Right cardiac atrium (tissue), 5 donors: ENCODE measurements at regions not wholly inside any gene's neighbourhood (a gene's known extent, or its start where the extent isn't known, plus 50 kb on each side); places are given as distances from the start of the nearest gene placed in this dataset.
A peak's percentile ranks its signal among the peaks of the same experiment; 100 is the strongest.

ENCODE experiments used
- ATAC-seq, 2 donors: fragments of 200-7000 bp; cut with Tn5 transposase; one replicate each; pipeline versions ENCODE4 v1.8.0 to v1.9.1; 2020; ENCODE audit warnings: moderate library complexity in 2 of 2, mild to moderate bottlenecking in 1 of 2
- DNase-seq, 3 donors: peaks; one replicate each; pipeline ENCODE4 v3.0.0-alpha.2; 2020
- H3K27ac ChIP-seq: one replicate; pipeline ENCODE4 v1.5.1; 2013; ENCODE audit warnings: mild to moderate bottlenecking, low read length, control low read depth, moderate library complexity
- H3K27me3 ChIP-seq: one replicate; pipeline ENCODE4 v1.6.1; 2013; ENCODE audit not compliant: control insufficient read depth, insufficient read depth
- H3K4me1 ChIP-seq: one replicate; pipeline ENCODE4 v1.6.1; 2013; ENCODE audit warnings: low read length; ENCODE audit not compliant: control insufficient read depth, insufficient read depth
- H3K4me3 ChIP-seq: one replicate; pipeline ENCODE4 v1.5.1; 2013; ENCODE audit warnings: low read length, control low read depth
- H3K9me3 ChIP-seq: one replicate; pipeline ENCODE4 v1.6.1; 2013; ENCODE audit warnings: low read length; ENCODE audit not compliant: control insufficient read depth
- WGBS: extraction: QIAGEN DNeasy Blood & Tissue Kit; methylation state at CpG from one replicate; pipeline ENCODE4 v1.1.7; 2013; 5-methylcytosine and 5-hydroxymethylcytosine counted together
- intact Hi-C, 4 donors: fragments of 100-400 bp; cut with DNase I; formaldehyde crosslinking; loops; one replicate each; pipeline versions ENCODE4 v1.11.0 to v1.14.0; 2022 to 2023
- donor health status: healthy with polysubstance abuse.
- donor health status: DM: no; HTN: yes; CAD: no.
- donor health status: DM: no; HTN: no; CAD: no.
- donor health status: DM: no; HTN: yes; CAD: no; lungs with severe emphysema.
- donor health status: DM: yes; HTN: yes; CAD: no.

DNA sequence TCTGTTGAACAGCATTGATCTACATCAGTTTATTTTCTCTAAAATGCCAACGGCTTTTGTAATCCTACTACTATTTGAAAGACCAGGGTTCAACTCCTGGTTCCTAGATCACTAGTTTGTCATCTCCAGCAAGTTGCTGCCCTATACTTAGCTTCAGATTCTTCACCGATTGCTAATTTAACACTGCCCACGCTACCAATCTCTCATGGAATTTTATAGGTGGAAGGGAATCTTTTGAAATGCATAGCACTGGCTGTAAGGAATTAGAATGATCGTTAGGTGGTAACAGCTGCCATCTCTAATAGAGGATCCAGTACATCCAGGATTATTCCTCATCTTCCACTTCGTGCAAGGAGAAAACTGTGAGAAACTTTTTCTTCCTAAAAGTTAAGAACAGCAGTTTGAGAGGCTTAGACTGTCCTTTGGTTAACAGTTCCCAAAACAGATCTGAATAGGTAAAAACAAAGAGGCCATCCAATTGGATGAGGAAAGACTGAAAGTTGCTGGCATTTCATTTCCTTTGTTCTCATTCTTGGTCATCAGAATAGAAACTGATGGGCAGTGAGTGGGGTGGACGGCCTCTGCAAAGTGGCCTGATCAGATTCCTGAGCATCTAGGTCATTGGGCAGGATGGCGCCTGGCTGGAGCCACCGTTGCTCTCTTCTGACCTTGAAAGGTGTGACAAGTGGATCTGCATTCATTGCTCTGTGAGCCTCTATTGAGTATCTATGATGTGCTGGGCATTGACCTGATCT, 236.3 kb upstream of the SORL1-AS1 start:
- Histone ChIP-seq H3K4me3 (no peak overlapping the region), H3K27me3 (no peaks in the 10 kb centered on the region), H3K4me1 (no peaks in the 10 kb centered on the region), H3K9me3 (no peaks in the 10 kb centered on the region), H3K27ac (no peak overlapping the region)
- DNase-seq (no peak), ATAC-seq (no peak)
- WGBS = 77% methylated on average over 8 of the region's 8 CpGs
- intact Hi-C loops = no loop called here

DNA sequence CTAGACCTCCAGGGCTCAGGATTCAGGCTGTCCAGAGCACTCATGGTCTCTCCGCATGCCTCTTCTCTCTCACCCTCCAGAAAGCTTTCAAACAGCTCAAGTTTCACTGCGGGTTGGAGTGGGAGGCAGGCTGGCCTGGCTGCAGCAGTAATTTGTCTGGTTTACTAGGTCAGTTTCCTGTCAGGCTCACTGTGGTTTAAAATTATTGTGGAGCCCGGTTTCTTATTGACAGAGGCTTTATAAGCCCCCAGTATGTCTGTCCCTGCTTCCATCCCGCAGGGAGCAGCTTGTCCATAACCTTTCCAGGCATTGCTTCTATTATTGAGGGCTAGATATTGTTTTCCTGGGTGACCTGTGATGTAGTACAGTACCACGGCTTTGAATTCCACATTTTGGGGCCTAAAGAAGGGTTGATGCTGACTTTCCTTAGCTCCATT, 235.3 kb upstream of the SORL1-AS1 start:
- H3K4me3 ChIP-seq = no peak overlapping the region
- ATAC-seq (peak; percentile 45 to 82), DNase-seq (peak in 1 of 3 donors; percentile 56)
- no peaks in the 10 kb centered on the region for H3K27me3 ChIP-seq
- 30% methylated on average over 5 of the region's 5 CpGs for WGBS
- H3K9me3 ChIP-seq = no peaks in the 10 kb centered on the region
- no peaks in the 10 kb centered on the region for H3K4me1 ChIP-seq
- no peak overlapping the region for H3K27ac ChIP-seq
- intact Hi-C loops = no loop called here

DNA sequence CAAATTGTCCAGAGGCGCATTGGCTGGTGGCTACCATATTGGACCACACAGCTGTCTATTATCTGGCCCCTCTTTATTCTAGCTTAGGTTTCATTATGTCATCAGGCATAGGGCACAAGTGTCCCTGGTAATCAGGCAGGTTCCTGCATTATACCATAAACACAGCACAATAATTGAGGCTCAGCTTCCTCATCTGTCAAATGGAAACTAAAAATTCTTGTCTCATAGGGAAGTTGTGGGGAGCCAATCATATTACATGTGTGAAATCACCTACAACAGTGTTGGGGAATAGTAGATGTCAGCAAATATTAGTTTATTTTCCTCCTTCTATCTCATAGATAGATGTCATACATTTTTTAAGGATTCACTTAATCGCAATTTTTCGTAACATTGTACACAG, 231.0 kb upstream of the SORL1-AS1 start:
- no peaks in the 10 kb centered on the region for H3K4me1 ChIP-seq
- H3K27me3 ChIP-seq = no peaks in the 10 kb centered on the region
- DNase-seq (no peak), ATAC-seq (no peak)
- intact Hi-C loops = no loop called here
- no peak overlapping the region for H3K4me3 ChIP-seq
- no peaks in the 10 kb centered on the region for H3K9me3 ChIP-seq
- WGBS = 100% methylated on average over 3 of the region's 3 CpGs
- H3K27ac ChIP-seq = no peak overlapping the region
